Ovary (tissue), 7 donors: ENCODE measurements at regions not wholly inside any gene's neighbourhood (a gene's known extent, or its start where the extent isn't known, plus 50 kb on each side); places are given as distances from the start of the nearest gene placed in this dataset.

ENCODE experiments used
- DNase-seq, 5 donors: peaks; one replicate each; pipeline ENCODE4 v3.0.0-alpha.2; 2019 to 2020
- H3K27ac ChIP-seq, 2 donors: fragments of 200-600 bp; one replicate each; pipeline versions ENCODE4 v1.5.1 to v1.8.0; 2019 to 2022
- H3K27me3 ChIP-seq: fragments of 200-600 bp; one replicate; pipeline ENCODE4 v1.8.0; 2022
- H3K36me3 ChIP-seq: fragments of 200-600 bp; sonication (generic); one replicate; pipeline ENCODE4 v1.5.1; 2019
- H3K4me1 ChIP-seq: one replicate; pipeline ENCODE4 v1.8.1; 2013; ENCODE audit warnings: mild to moderate bottlenecking, moderate library complexity; ENCODE audit not compliant: insufficient read depth
- H3K4me3 ChIP-seq: fragments of 200-600 bp; sonication (generic); one replicate; pipeline ENCODE4 v1.5.1; 2017
- H3K9me3 ChIP-seq, 2 donors: fragments of 200-600 bp in 1 of 2; sonication (generic) in 1 of 2; one replicate each; pipeline versions ENCODE4 v1.5.1 to v1.8.1; 2013 to 2019; ENCODE audit warnings: mild to moderate bottlenecking in 1 of 2, moderate library complexity in 1 of 2
- CTCF ChIP-seq, 3 donors: fragments of 450-650 bp in 2 of 3; fragments of 200-600 bp in 1 of 3; IDR thresholded peaks; one replicate each; pipeline versions ENCODE4 v1.5.1 to v1.8.0; 2016 to 2022; ENCODE audit warnings: antibody characterized with exemption in 3 of 3, mild to moderate bottlenecking in 1 of 3
- EP300 ChIP-seq: sonication (generic); formaldehyde crosslinking; IDR thresholded peaks from one replicate; pipeline ENCODE4 v1.6.1; 2017; ENCODE audit warnings: antibody characterized with exemption
- POLR2A ChIP-seq: fragments of 450-650 bp; IDR thresholded peaks from one replicate; pipeline ENCODE4 v1.6.1; 2017; ENCODE audit warnings: antibody characterized with exemption, mild to moderate bottlenecking, moderate library complexity
- WGBS, 3 donors: extraction: QIAGEN DNeasy Blood & Tissue Kit in 1 of 3; methylation state at CpG; one replicate each; pipeline versions ENCODE4 v1.1.5 to v1.1.7; 2013 to 2017; 5-methylcytosine and 5-hydroxymethylcytosine counted together
- intact Hi-C, 4 donors: fragments of 100-400 bp; cut with DNase I; formaldehyde crosslinking; loops; one replicate each; pipeline versions ENCODE4 v1.11.0 to v1.15.1; 2022 to 2023
- donor health status: DM: no; HTN: no; CAD: no; lungs with moderate emphysema.
- donor health status: DM: no; HTN: no; CAD: no.
- donor health status: Bipolar disorder and iron deficiency.
- donor health status: DM: no; HTN: no; CAD: no.
- donor health status: DM: yes; HTN: yes; CAD: no.

GRCh38 chr12:4037747-4038312 is 164.6 kb upstream of the PARP11 start:
- WGBS, 3 donors: 13 to 20% (median 15%) methylated on average over 4 of the region's 4 CpGs
- no peaks in the 10 kb centered on the region for H3K4me1 ChIP-seq
- no peaks in the 10 kb centered on the region for H3K27me3 ChIP-seq
- TF ChIP-seq EP300: no peak
- TF ChIP-seq CTCF (IDR thresholded peaks at IDR 0.05): peak in 2 of 3 donors; percentile 49 to 77
- H3K4me3 ChIP-seq: no peak overlapping the region
- H3K9me3 ChIP-seq: no peaks in the 10 kb centered on the region
- peak in 4 of 5 donors; percentile 22 to 55 (median 43) for DNase-seq
- no peak overlapping the region for H3K27ac ChIP-seq
- intact Hi-C loops: loop anchor here in 2 of 4 donors (5.0 to 10.0 kb wide), 3 partner anchors 151 to 733 kb away; partner anchors contain the start of gene CCND2 (in 1 of the 2)
- H3K36me3 ChIP-seq: no peaks in the 10 kb centered on the region

DNA sequence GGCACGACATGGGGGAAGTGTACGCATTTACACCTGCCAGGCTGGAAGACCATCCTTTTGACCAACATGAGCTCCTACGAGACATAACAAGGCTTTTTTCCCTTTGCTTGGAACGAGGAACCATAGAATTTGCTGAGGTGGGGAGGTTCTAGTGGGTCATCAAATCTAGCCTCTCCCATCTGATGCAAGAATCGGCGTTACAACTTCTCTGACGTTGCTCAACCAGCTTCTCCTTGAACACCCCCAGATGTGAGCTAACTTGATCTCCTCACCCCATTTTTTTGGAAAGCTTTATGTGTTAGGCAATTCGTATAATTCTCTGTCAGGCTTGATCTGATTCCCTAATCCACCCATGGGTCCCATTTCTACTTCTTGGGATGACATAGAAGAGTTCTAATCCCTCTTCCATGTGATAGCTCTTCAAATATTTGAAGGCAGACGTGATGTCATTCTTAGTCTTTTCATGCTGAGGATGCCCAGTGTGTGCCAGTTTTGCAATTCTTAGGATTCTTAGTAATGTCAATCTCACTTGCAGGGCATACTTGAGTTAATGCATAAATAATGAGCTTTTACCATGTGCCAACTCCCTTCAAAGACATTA is 163.6 kb upstream of the PARP11 start:
- no peak overlapping the region for H3K4me3 ChIP-seq
- no peaks in the 10 kb centered on the region for H3K9me3 ChIP-seq
- H3K4me1 ChIP-seq: peaks cover under 1% of the 10 kb centered on the region
- no peak overlapping the region for H3K27ac ChIP-seq
- WGBS, 3 donors: 87 to 93% (median 89%) methylated on average over 9 of the region's 9 CpGs
- no peak for DNase-seq
- intact Hi-C loops: loop anchor here in 2 of 4 donors (5.0 to 10.0 kb wide), 3 partner anchors 149 to 732 kb away; partner anchors contain the start of gene CCND2 (in 1 of the 2)
- H3K27me3 ChIP-seq: no peaks in the 10 kb centered on the region
- H3K36me3 ChIP-seq: no peaks in the 10 kb centered on the region
- TF ChIP-seq CTCF (IDR thresholded peaks at IDR 0.05) (no peak), POLR2A (no peak), EP300 (no peak)

GRCh38 chr12:4034921-4035320 is 161.7 kb upstream of the PARP11 start:
- peaks cover 7% of the 10 kb centered on the region for H3K4me1 ChIP-seq
- H3K27me3 ChIP-seq: no peaks in the 10 kb centered on the region
- no peak for DNase-seq
- no peak overlapping the region for H3K27ac ChIP-seq
- intact Hi-C loops: loop anchor here in 3 of 4 donors (2.0 to 10.0 kb wide), 4 partner anchors 148 to 730 kb away; partner anchors contain the start of gene CCND2 (in 1 of the 3)
- no peak overlapping the region for H3K4me3 ChIP-seq
- 9 to 18% (median 12%) methylated on average over 2 of the region's 2 CpGs for WGBS, 3 donors
- H3K9me3 ChIP-seq: no peaks in the 10 kb centered on the region
- H3K36me3 ChIP-seq: no peaks in the 10 kb centered on the region
- TF ChIP-seq CTCF (IDR thresholded peaks at IDR 0.05) (no peak), POLR2A (no peak), EP300 (no peak)

GRCh38 chr12:4032924-4033615 is 159.9 kb upstream of the PARP11 start:
- no peaks in the 10 kb centered on the region for H3K27me3 ChIP-seq
- H3K4me3 ChIP-seq: no peak overlapping the region
- no peak overlapping the region for H3K27ac ChIP-seq
- no peak for DNase-seq
- H3K36me3 ChIP-seq: no peaks in the 10 kb centered on the region
- TF ChIP-seq EP300 (no peak), CTCF (IDR thresholded peaks at IDR 0.05) (no peak), POLR2A (no peak)
- intact Hi-C loops: loop anchor here in 2 of 4 donors (5.0 to 10.0 kb wide), 3 partner anchors 146 to 728 kb away; partner anchors contain the start of gene CCND2 (in 1 of the 2)
- WGBS, 3 donors: 60 to 67% (median 65%) methylated on average over 5 of the region's 5 CpGs
- H3K4me1 ChIP-seq: peaks cover 7% of the 10 kb centered on the region
- no peaks in the 10 kb centered on the region for H3K9me3 ChIP-seq
